ENCODE measurements at regions not wholly inside any gene's neighbourhood (a gene's known extent, or its start where the extent isn't known, plus 50 kb on each side); places are given as distances from the start of the nearest gene placed in this dataset.

DNA sequence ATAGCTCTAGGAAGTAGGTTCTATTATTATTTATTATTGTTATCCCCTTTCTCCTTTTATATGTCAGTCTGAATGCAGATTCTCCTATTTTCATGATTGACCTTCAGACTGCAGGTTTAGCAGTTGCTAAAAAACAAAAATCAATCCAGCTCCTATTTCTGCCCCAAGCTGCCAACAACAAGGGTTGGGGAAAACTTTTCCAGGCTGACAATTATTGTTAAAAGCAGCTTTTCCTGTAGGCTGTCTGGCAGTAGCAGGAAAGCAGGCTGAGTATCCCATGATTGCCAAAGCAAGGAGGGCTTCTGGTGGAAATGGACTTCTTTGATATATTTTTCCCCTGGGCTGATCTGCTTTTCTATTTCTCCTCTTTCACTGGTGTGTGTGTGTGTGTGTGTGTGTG lies 78.0 kb upstream of the CTLA4 start:
- DNase-seq: no peak
- in situ Hi-C loops (cut with MboI; ENCODE audit: low pct_unique_long_range_greater_than_20kb, low sequenced_read_pairs): no loop called here

DNA sequence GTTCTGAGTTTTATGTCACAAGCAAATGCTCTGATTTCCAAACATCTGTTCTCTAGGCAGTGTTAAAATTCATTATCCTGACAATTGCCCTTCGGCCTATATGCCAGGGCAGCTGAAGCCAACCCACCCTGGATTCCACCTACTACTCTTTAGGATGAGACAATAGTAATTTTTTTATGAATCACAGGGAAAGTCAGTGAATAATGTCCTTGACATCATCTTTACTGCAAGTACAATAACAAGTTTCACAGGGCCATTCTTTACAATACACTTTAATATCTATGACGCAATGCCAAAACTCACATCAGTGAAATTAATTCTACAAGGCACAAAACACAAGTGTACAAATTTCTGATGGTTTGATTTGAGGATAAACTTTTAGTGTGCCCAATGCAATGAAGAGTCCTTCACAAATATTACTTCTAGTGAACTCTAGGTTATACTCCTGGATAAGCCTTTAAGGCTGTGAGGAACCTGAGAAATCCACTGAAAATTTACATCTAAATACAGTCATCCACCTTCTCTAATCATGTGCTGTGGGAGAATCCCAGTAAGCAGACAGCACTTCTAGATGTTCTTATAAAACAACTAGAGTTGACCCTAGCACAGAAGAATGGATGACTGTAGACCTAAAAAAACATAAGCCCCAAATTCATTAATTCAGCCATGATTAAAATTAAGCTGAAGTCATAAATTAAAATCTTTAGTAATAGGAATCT lies 77.3 kb upstream of the CTLA4 start:
- DNase-seq: no peak
- in situ Hi-C loops (cut with MboI; ENCODE audit: low pct_unique_long_range_greater_than_20kb, low sequenced_read_pairs): no loop called here

DNA sequence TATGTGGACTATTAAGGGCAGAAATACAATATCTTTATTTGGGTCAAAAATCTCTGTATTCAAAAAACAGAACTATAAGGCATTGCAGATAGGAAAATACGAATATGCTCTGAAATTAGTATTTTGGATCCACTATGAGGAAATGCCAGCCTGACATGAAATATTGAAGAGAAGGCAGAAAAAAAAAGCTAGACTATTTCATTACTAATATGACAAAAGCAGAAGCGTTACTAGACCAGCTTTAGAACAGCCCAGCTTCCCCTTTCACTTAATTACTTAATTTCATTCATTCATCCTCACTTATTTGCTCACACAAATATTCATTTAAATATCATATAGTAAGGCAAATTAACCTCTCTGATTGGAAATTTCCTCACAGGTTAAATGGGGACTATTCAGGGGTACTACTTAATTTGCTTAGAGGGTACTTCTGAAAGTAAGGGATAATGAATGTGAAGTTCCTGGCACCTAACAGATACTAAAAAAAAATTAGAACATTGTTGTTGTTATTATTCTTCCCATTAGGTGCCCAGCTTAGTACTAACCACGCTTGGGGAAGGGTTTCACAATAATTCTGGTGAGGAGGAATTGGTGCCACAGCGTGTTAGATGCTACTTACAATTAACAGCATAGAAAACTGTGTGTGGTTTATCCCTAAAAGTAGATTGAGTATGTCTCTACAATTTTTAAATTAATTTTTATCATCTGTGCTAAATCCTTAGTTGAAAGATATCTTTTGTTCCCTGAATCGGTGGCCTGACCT lies 71.1 kb upstream of the CTLA4 start:
- in situ Hi-C loops (cut with MboI; ENCODE audit: low pct_unique_long_range_greater_than_20kb, low sequenced_read_pairs): no loop called here
- no peak for DNase-seq

DNA sequence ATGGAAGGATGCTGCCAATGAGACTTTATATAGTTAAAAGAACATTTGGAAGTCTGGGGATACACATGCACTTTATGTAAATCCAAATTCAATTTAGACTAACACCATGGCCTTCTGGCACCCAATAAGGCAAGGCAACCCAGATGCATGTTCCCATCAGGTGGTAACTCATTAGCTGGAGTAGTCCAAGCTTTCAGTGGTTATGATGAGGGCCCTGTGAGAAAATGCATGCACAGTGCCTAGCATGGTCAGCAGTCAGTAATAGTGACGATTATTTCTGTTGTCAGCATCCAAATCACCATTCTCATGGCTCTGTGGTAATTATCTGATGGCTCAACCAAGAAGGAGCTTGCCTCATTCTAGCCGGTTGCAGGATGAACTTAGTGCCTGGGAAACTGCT lies 70.3 kb upstream of the CTLA4 start:
- no peak for DNase-seq
- in situ Hi-C loops (cut with MboI; ENCODE audit: low pct_unique_long_range_greater_than_20kb, low sequenced_read_pairs): no loop called here

DNA sequence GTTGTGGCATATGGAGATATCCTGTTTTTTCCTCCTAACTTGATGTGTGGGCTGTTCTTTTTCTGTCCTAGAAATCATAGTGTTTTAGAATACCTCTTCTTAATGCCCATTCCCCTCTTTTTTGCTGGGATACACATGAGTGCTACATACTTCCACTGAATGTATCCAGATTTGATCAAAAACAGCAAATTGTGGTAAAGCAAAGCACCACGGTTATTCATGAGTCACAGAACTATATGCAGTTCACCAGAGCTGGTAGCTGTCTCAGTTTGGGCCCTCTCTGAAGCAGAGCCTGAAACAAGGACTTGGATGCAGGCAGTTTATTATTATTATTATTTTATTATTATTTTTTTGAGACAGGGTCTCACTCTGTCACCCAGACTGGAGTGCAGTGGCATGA lies 69.9 kb upstream of the CTLA4 start:
- in situ Hi-C loops (cut with MboI; ENCODE audit: low pct_unique_long_range_greater_than_20kb, low sequenced_read_pairs): no loop called here
- DNase-seq: no peak

DNA sequence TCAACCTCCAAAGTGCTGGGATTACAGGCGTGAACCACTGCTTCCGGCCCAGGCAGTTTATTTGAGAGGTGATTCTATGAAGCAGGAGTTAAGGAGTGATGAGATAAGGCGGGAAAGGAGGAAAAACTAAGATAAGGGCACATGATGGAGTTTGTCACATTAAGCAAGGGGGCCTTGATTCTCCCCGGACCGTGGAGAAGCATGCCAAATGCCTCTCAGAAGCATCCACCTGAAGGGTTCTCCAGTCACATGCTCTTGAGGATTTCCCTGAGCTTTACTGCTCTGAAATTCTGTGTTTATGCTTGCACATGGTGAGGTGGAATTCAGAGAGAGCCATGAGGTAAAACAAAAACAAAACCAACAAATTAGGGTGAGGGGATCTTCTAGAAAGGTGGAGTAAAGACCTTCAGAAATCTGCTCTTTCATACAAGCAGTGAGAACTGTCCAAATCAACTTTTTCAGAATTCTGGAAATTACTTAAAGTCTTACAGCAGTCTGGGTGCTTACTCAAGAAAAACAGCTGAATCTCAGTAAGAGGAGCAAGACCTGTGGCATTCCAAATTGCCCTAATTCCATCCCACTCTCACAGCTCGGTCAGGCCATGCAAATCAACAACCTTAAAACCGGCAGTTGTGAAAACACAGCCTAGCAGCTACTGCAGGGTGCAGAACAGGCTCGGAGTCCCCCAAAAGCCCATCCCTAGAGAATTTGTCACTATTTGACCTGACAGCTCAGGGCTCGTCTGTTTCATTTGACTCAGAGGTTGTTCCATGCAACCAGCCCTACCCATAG lies 69.1 kb upstream of the CTLA4 start:
- in situ Hi-C loops (cut with MboI; ENCODE audit: low pct_unique_long_range_greater_than_20kb, low sequenced_read_pairs): no loop called here

DNA sequence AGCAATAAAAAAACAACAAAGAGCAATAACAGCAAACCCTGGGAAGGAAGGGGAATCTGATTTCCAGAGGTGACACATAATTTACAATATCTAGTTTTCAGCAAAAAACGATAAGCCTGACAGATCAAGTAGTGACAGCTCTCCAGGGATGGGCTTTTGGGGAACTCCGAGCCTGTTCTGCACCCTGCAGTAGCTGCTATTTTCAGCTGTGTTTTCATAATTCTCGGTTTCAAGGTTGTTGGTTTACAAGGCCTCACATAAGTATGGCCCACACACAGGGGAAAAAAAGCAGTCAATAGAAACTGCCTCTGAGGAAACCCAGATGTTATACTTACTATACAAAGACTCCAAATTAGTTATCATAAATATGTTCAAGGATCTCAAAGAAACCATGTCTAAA lies 67.7 kb upstream of the CTLA4 start:
- in situ Hi-C loops (cut with MboI; ENCODE audit: low pct_unique_long_range_greater_than_20kb, low sequenced_read_pairs): loop anchor here (25.0 kb wide), 1 partner anchor 313 kb away; no protein-coding TSS in a partner anchor

More for the DNA sequence above, 69.1 kb upstream of the CTLA4 start:
- DNase-seq: no peak

DNA sequence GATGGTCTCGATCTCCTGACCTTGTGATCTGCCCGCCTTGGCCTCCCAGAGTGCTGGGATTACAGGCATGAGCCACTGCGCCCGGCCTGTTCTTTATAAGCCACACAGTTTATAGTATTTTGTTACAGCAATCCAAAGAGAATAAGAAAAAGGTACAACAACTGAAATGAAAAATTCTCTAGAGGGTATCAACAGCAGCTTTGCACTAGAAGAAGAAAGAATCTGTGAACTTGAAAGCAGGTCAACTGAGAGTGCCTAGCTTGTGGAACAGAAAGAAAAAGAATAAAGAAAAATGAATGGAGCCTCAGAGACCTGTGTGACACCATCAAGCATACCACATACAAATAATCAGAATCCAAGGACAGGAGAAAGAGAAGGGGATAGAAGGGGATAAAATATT lies 66.8 kb upstream of the CTLA4 start:
- no peak for DNase-seq
- in situ Hi-C loops (cut with MboI; ENCODE audit: low pct_unique_long_range_greater_than_20kb, low sequenced_read_pairs): loop anchor here (25.0 kb wide), 1 partner anchor 313 kb away; no protein-coding TSS in a partner anchor

More for the DNA sequence above, 67.7 kb upstream of the CTLA4 start:
- DNase-seq: no peak

DNA sequence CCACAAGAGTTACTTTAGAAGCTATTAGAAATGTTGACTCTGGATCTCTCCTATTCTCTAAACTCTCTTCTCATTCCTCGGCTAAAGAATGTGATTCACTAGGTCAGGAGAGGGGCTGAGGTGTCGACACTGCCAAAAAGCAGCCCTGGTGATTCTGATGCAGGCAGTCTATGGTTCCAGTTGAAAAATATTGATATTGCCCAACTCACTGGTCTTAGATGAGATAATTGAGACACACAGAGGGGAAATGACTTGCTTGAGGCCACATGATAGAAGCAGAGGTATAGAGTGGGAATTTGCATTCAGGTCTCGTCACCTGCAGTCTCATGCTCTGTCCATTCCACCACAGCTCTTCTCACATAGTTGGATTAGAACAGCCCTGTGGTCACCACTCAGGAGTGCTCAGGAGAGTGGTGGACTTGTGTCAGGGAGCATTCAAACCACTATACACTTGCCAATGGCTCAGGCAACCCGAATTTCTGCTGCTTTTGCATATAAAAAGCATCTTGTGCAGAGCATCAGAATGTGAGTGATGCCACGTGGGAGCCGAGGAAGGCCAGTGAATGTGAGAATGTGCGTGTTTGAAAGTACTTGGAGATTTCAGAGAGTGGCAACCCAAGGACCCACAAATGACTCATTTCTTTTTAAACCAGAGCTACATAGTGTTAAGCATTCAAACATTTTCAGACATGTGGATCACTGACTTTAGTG lies 65.1 kb upstream of the CTLA4 start:
- DNase-seq: no peak
- in situ Hi-C loops (cut with MboI; ENCODE audit: low pct_unique_long_range_greater_than_20kb, low sequenced_read_pairs): loop anchor here (25.0 kb wide), 1 partner anchor 315 kb away; no protein-coding TSS in a partner anchor

DNA sequence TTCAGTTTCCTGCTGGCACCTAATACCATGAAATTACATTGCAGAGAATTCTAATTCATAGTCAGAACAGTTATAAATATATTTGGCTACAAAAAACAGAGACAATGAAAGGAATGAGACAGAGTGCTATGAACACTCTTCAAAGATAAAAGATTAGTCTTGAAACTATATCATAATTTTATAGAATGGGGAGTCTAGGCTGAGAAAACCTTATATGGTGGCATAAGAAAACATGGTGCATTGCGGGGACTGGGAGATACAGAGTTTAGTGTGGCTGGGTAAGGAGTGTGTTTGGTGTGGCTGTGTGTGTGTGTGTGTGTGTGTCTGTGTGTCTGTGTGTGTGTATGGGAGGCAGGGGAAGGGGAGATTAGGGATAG lies 64.5 kb upstream of the CTLA4 start:
- in situ Hi-C loops (cut with MboI; ENCODE audit: low pct_unique_long_range_greater_than_20kb, low sequenced_read_pairs): loop anchor here (25.0 kb wide), 1 partner anchor 316 kb away; no protein-coding TSS in a partner anchor
- DNase-seq: no peak

DNA sequence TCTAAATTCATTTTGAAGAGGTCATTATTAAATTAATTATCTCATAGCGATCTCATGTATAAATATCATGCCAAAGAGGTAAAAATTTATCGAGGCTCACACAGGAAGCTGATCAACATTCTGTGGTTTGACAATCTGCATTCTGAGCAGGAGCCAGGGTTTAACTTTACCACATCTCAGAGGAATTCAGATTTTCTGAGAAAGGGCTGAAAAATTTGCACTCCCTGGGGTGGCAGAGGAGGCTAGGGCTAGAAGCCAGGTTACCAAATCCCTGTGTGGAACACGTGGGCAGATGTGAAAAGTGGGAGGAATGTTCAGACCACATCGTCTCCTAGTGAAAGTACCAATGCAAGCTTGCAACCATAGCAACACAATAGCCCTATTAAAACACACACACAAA lies 63.5 kb upstream of the CTLA4 start:
- in situ Hi-C loops (cut with MboI; ENCODE audit: low pct_unique_long_range_greater_than_20kb, low sequenced_read_pairs): loop anchor here (25.0 kb wide), 1 partner anchor 317 kb away; no protein-coding TSS in a partner anchor
- no peak for DNase-seq

DNA sequence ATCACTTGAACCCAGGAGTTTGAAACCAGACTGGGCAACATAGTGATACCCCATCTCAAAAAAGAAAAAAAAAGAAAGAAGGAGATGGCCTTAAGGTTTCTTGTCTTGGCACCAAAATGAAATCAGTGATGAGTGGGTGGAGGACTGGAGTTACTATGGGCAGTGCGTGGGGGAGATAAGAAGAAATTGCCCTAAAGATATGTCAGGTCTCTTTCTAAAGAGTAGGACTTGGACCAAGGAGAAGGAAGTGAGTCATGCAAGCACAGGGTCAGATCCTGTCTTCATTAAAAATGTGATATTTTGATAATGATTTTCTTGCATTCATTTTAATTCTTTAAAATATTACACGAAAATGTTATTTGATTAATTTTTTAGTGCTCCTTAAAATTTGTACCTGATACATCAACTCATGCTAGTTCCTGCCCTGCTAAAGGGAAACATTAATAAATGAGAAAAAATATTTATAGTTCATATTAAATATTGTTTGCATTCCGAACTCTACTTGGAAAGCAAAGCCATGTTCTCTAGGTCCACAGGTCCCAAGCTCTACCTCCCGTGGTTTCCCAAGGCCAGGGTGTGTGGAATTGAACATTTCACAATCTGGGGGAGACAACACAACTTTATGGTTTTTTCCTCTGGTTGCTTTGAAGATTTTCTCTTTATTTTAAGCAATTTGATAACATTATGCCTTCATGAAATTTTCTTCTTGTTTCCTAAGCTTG lies 62.6 kb upstream of the CTLA4 start:
- in situ Hi-C loops (cut with MboI; ENCODE audit: low pct_unique_long_range_greater_than_20kb, low sequenced_read_pairs): loop anchor here (25.0 kb wide), 1 partner anchor 318 kb away; no protein-coding TSS in a partner anchor

DNA sequence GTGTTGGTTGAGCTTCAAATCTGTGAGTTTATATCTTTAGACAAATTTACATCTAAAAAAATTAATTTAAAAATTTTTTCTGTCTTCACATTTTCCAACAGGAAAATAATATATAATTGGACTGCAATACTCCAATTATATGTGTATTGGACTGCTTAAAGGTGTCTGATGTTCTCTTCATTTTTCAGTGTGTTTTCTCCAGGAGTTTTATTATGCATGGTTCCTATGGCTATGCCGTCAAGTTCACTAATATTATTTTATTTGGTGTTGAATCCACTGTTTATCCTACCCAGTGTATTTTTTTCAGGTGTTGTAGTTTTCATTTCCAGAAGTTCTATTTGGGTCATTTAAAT lies 62.1 kb upstream of the CTLA4 start:
- in situ Hi-C loops (cut with MboI; ENCODE audit: low pct_unique_long_range_greater_than_20kb, low sequenced_read_pairs): loop anchor here (25.0 kb wide), 1 partner anchor 318 kb away; no protein-coding TSS in a partner anchor
- no peak for DNase-seq

More for the DNA sequence above, 62.6 kb upstream of the CTLA4 start:
- no peak for DNase-seq

DNA sequence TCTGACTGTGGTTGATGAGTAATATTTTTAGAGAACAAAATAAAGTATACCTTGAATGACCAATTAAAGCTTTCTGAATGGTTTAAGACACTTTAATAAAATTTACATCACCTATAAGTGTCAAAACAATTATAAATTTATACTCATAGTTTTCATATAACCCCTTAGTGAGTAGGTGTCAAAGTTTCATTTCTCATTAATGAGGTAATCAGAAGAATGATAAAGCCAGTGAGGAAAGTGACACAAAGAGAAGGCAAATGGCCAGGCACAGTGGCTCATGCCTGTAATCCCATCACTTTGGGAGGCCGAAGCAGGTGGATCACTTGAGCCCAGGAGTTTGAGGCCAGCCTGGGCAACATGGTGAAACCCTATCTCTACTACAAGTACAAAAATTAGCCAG lies 60.8 kb upstream of the CTLA4 start:
- no peak for DNase-seq

DNA sequence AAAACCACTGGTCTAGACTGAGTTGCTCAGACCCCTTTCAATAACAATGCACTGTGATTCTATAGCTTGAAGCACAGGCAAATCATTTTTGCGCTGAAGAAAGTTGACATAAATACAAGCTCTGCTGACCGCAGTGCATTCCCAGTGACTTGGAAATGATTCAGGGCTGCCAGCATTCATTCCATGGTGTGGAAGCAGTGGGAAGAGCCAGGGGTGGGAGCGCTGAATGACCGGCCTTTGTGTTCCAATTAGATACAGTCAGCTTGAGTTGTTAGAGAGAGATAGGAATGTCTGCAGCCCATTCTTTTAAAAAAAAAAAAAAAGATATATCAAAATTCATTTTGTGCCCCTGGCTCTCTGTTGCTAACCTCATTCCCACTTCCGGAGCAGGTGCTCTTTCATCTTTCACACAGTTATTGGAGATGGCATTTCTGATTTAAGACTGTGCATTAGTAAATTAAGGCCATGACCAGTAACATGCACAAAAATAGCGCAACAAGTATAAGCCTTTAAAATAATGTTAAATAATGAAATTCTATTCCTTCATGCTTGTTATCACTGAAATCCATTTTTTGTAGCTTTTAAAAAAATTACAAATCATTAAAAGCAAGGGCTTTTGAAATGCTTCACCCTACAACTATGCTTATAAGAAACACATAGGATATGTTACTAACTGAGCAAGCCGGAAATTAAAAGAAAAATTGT lies 59.4 kb upstream of the CTLA4 start:
- in situ Hi-C loops (cut with MboI; ENCODE audit: low pct_unique_long_range_greater_than_20kb, low sequenced_read_pairs): loop anchor here (25.0 kb wide), 1 partner anchor 321 kb away; no protein-coding TSS in a partner anchor
- no peak for DNase-seq

More for the DNA sequence above, 60.8 kb upstream of the CTLA4 start:
- in situ Hi-C loops (cut with MboI; ENCODE audit: low pct_unique_long_range_greater_than_20kb, low sequenced_read_pairs): loop anchor here (25.0 kb wide), 1 partner anchor 319 kb away; no protein-coding TSS in a partner anchor

DNA sequence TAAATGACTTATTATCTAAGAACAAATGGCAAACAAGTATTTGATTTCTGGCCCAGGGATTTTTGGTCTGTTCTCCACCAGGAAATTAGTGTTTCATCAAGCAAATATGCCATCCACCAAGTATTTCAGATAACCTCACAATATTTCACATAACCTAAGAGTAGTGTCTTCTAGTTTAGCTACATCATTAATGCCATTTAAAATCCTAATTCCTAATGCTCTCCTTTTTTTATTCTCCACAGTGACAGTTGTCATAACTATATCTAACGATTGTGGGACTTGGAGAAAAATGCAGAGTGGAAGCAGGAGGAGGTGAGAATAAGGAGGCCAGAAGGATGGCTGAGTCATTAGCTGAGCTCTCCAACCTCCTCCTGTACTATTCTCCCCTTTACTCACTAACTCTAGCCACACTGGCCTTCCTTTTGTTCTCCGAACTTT lies 58.5 kb upstream of the CTLA4 start:
- in situ Hi-C loops (cut with MboI; ENCODE audit: low pct_unique_long_range_greater_than_20kb, low sequenced_read_pairs): loop anchor here (25.0 kb wide), 1 partner anchor 322 kb away; no protein-coding TSS in a partner anchor
- DNase-seq: no peak

DNA sequence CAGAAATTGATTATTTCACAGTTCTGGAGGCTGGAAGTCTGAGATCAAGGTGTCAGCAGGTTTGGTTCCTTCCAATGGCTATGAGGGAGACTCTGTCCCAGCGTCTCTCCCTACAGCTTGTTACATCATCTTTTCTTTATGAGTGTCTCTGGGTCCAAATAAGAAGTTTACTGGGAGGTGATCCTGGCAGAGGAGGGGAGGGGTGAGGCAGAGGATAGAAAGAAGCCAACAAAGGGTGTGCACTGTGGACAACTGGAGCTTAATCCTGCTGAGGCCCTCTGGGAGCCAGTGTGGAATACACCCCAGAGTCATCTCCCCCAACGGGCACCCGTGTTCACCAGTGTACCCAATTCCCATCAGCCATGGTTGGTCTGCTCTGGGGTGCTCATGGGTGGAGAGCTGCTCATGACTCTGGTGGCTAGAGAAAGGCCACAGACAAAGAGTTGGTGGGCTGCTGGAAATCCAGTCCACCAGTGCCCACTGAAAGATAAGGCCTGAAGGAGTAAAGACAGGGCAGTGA lies 57.5 kb upstream of the CTLA4 start:
- no peak for DNase-seq
- in situ Hi-C loops (cut with MboI; ENCODE audit: low pct_unique_long_range_greater_than_20kb, low sequenced_read_pairs): loop anchor here (25.0 kb wide), 1 partner anchor 323 kb away; no protein-coding TSS in a partner anchor

Data from KBM-7 (cell line).